ENCODE measurements at regions not wholly inside any gene's neighbourhood (a gene's known extent, or its start where the extent isn't known, plus 50 kb on each side); places are given as distances from the start of the nearest gene placed in this dataset.
A peak's percentile ranks its signal among the peaks of the same experiment; 100 is the strongest.

DNA sequence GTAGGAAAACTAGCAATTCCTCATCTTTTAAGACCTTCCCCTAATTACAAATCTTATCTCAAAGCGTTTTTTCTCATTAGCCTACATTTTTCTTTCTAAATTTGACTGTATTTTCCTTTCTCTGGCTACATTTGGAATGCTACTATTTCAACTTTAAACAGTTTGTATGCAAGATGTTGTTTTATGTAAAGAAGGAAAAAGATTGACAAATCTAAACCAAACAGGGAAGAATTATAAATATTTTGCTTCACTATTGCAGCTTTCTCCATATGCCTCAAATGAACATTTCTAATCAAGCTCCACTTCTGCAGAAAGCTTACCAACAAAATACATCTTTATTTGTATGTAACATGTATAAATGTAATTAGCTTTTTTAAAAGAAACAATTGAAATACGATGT lies 156.2 kb downstream of the MZT1 start:
- DNase-seq = no peak

- no peak for DNase-seq
These were observed 157.4 kb downstream of the MZT1 start for GRCh38 chr13:72570019-72570418.

DNA sequence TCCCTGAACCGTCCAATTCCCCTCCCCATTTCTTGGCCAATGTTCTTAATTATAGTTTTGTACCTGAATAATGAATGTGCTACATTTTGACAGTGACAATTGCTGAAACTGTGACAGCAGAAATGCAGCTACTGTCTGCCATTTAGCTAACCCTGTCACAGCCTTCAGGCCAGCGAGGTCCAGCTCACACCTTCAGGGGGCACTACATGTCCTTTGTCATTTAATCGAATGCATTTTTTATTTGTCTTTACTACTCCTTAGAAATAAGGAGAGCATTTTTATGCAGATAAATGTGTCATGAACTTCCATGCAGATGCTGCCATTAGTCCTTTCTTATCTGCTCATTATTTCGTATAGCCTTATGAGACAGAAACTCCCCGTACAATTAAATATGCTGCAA lies 159.9 kb downstream of the MZT1 start:
- DNase-seq = no peak

DNA sequence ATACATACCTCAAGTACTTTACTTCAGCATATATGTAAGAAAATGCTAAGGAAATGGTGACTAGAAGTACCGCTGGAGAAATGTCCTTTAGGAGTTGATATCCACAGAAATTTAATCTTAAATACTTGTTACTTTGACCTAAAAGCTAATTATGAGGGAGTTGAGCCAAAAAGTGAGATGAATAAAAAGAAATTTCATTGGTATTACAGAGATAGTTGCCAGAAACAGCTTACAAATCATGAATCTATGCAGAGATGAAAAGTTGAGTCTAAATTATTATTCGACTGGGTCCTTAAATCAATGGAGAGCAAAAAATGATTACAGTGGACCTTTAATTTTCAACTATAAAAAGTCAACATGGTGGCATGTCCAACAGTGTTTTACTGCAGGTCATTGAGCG lies 160.9 kb downstream of the MZT1 start:
- DNase-seq = no peak

- peak; percentile 37 for DNase-seq
These were observed 161.5 kb downstream of the MZT1 start for GRCh38 chr13:72565893-72566292.

DNA sequence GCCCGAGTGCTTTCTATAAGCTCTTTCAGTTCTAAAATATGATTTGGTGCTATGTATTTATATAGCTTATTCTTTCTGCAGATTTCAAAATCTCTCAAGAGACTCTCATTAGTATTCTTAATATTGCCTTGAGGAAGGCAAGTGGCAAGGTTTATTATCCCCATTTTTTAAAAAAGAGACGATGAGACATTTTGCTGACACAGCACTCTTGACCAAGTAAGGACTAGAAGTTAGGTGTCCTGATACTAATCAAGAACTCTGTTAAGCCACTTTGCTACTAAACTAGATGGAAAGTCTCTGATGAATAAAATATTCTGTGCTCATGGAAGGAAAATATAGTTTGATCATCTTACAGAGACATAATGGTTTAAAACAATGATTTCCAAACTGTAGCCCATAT lies 164.7 kb downstream of the MZT1 start:
- no peak for DNase-seq

DNA sequence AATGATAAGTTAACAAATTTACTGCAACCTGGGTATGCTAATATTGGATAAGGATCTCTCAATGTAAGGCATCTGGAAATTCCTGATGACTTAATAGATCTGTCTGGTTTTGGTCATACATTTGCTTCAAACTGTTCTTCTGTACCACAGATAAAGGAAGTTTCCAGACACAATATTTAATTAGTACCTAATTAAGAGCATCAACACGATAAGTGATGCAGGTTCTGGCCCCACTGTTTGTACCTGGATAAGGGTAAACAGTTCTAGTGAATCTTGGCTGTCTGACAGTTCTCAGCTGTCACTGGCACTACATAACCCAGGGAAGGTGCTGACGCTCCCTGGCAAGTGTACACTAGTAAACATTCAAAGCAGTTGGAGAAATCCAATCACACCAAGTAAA lies 165.6 kb downstream of the MZT1 start:
- DNase-seq = no peak

GRCh38 chr13:72559716-72560115 lies 167.7 kb downstream of the MZT1 start:
- DNase-seq = no peak

- DNase-seq = no peak
These were observed 170.5 kb downstream of the MZT1 start for GRCh38 chr13:72556945-72557344.

DNA sequence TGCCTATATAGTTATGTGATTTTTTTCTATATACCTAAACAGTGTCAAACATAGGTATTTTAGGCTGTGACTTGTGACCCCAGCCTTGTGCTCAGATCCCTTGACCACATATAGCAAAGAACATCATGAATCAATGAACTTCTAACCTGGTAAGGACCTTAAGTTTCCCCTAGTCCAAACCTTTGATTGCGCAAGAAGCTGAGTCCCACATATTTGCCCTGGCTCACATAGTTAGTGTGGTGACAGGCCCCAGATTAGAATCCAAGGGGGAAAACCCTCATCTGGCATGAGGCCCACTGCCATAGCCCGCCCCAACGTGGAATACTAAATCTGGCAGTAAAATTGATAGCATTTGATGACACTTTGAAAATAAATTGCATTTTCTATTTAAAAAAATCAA lies 171.8 kb downstream of the MZT1 start:
- DNase-seq = no peak

DNA sequence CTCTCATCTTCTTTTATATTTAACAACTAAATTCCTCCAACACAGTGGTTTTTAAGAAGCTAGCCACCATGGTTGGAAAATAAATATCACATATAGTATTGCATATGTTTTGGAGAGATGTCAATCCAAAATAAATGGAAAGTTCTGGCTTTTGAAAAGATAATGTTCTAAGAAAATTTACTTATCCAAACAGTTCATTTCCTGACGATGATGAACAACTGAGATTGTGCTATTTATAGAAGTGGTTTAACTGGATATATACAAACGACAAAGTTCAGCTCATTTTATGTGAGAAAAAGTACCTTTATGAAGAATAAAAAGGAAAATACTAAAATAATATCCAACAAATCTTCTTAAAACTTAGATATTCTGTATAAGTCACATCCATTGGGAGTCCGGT lies 174.7 kb downstream of the MZT1 start:
- no peak for DNase-seq

DNA sequence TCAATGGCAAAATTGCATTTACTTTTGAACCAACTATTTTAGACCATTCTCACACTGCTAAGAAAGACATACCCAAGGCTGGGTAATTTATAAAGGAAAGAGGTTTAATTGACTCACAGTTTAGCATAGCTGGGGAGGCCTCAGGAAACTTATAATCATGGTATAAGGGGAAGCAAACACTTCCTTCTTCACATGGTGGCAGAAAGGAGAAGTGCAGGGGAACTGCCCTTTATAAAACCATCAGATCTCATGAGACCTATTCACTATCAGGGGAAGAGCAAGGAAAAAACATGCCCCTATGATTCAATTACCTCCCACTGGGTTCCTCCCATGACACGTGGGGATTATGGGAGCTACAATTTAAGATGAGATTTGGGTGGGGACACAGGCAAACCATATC lies 181.5 kb downstream of the MZT1 start:
- peak; percentile 0 for DNase-seq

- DNase-seq = peak; percentile 66
These were observed 182.3 kb downstream of the MZT1 start for GRCh38 chr13:72545030-72545719.

DNA sequence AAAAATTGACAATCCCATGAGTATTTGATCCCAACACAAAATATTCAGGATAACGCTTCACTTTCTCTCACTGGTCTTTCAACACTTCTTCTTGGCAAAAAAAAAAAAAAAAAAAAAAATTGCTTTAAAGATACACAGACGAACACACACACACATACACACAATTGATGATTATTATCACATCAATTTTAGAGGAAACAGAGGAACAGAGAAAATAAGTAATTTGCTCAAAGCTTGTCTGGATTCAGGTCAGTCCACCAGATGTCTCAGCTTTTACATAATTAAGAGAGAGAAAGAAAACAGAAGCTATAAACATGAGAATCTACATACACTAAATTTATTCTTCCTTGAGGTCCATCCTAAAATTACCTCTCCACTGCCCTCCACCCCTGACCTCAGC lies 183.4 kb downstream of the MZT1 start:
- DNase-seq = no peak

DNA sequence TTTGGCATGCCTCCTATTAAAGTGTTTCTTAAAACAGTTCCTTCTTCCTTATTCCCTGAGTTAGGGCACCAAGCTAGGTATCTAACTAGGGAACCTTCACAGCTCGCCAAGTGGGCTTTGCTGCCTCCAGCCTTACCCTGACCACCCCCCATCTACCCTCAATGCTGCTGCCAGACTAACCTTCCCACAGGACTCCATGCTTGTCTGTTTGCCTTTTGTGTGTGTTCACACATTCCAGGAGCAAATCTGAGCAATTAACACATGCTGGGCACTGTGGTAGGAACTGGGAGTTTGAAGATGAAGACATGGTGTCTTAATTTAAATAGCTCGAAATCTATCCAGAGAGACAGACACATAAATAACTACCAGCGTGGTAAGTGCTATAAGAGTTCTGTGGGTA lies 185.2 kb downstream of the MZT1 start:
- DNase-seq = no peak

DNA sequence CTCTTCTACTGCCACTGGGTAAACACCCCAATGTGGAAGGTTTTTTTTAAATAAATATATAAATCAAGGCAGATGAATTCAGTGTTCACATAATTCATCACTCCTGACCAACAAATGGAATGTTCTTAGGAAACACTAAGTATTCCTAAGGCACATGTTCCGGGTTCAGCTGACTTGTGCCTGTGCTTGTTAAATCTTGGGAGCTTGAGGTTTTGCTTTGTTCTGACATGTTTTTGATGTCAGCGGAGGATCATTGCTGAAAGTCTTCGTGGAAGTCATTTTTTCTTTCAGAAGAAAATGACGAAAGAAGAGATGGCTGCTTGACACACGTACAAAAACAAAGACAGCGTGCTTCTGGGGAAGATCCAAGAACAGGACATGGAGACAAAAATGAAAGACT lies 185.8 kb downstream of the MZT1 start:
- DNase-seq = no peak

- DNase-seq = no peak
These were observed 186.5 kb downstream of the MZT1 start for GRCh38 chr13:72540881-72541280.

DNA sequence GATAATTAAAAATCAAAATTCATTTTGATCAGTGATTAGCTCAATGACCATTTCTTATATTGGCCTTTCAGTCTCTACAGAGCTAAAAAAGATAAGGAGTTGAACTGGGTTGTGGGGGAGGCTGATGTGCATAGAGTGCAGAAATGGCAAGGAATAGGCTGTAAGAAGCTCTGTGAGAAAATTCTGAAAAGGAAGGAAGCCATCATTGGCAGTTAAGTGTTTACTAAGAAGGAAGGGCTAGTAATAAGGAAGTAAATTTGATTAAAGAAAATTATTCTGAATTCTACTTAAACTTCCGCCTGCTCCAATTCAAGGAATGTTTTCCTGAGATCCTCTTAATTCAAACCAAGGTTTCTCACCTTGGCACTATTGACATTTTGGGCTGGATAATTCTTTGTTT lies 187.5 kb downstream of the MZT1 start:
- no peak for DNase-seq

- no peak for DNase-seq
These were observed 189.6 kb downstream of the MZT1 start for GRCh38 chr13:72537782-72538181.

- DNase-seq = no peak
These were observed 190.0 kb downstream of the MZT1 start for GRCh38 chr13:72537395-72537780.

DNA sequence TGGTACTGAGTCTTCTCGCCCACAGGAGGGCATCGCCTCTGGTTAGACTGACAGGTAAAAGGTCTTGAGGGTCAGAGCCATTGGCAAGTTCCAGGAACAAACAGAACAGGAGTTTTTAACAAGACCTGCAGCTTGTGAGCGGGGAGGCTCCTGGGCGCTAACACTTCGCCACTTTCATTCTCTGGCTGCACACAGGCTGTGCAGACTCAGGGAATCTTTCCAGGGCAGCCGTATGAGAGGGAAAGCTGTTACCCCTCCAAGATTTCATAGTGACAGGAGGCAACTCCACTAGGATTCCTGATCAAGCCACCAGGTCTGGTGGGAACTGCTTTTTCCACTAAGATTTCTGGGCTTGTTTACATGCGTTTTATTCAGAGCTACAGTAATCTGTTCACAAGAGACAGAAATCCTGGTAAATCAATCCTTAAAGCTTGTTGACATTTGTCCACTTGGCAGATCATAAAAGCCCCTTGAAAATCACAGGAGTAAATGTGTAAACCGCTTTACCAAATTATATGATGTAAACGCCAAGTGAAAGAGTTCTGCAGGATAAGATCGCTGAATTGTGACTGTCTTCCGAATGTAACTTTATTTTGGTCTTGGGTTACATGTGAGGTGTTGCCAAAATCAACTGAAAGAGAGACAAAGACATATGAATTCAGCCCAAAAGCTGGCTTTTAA lies 190.6 kb downstream of the MZT1 start:
- peak; percentile 1 for DNase-seq

- DNase-seq = no peak
These were observed 192.3 kb downstream of the MZT1 start for GRCh38 chr13:72534951-72535640.

DNA sequence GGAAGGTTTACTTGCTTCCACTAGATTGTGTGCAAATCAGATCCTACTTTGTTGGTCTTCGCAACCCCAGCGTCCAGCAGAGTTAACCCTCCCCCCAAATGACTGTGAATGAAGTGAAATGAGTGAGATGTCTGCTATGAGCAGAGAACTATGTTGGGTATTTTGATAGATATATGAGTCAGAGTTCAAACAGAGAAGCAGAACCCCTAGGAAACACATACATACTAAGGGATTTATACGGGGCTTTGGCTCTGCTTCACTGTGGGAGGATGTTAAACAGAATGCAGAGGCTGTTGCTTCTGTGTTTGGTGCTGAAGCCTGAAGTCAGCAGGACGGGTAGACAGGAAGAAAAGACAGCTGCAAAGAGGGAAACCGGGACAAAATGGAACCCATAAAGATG lies 197.0 kb downstream of the MZT1 start:
- DNase-seq = no peak

GRCh38 chr13:72527333-72527732 lies 200.1 kb downstream of the MZT1 start:
- DNase-seq = no peak

All from DMS53 (cell line).